ENCODE measurements at regions not wholly inside any gene's neighbourhood (a gene's known extent, or its start where the extent isn't known, plus 50 kb on each side); places are given as distances from the start of the nearest gene placed in this dataset.

DNA sequence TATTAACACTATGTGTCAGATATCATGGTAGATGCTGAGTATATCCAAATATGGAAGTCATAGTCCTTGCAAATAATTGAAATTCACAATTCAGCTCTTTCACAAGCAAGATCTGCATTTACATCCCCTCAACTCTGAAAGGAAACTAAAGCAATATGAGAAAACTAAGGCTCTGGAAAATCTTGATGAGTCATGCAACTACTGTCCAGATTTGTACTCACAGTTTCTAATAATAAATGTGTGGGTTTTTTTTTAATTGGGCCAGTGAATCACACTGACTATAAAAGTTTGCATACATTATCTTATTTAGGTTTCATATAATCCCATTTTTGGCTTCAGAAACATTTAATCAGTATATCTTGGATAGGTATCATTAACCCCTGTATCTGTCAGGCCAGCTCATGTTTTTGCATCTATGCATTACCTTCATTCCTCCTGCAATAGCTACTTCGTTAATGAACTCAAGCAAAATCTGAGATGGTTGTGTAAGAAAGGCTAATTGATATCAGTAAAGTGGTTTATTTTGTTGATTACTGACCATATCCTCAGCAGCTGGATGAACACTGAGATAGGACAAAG, 58.7 kb upstream of the PRR16 start:
- DNase-seq, result no peak
- Histone ChIP-seq H3K36me3 (ENCODE audit: low read depth) (no peaks in the 10 kb centered on the region), H3K9me3 (no peaks in the 10 kb centered on the region), H3K4me3 (no peak overlapping the region), H3K4me1 (ENCODE audit: low read depth) (no peaks in the 10 kb centered on the region)
- ATAC-seq, result no peak
- no peak for TF ChIP-seq CTCF (IDR thresholded peaks at IDR 0.05)
- intact Hi-C loops (cut with DNase I, micrococcal nuclease), result no loop called here

GRCh38 chr5:120405923-120406322, 58.2 kb upstream of the PRR16 start:
- H3K4me1 ChIP-seq (ENCODE audit: low read depth), result no peaks in the 10 kb centered on the region
- ATAC-seq (no peak), DNase-seq (no peak)
- TF ChIP-seq CTCF (IDR thresholded peaks at IDR 0.05), result no peak
- H3K4me3 ChIP-seq, result no peak overlapping the region
- intact Hi-C loops (cut with DNase I, micrococcal nuclease), result no loop called here
- H3K36me3 ChIP-seq (ENCODE audit: low read depth), result no peaks in the 10 kb centered on the region
- no peaks in the 10 kb centered on the region for H3K9me3 ChIP-seq

GRCh38 chr5:120413686-120414085, 50.4 kb upstream of the PRR16 start:
- ATAC-seq, result no peak
- DNase-seq, result no peak

More at GRCh38 chr5:120413686-120414085, 50.4 kb upstream of the PRR16 start:
- H3K36me3 ChIP-seq (ENCODE audit: low read depth), result no peaks in the 10 kb centered on the region
- no peak overlapping the region for H3K4me3 ChIP-seq
- no peak for TF ChIP-seq CTCF (IDR thresholded peaks at IDR 0.05)
- no peaks in the 10 kb centered on the region for H3K4me1 ChIP-seq (ENCODE audit: low read depth)
- H3K9me3 ChIP-seq, result no peaks in the 10 kb centered on the region
- intact Hi-C loops (cut with DNase I, micrococcal nuclease), result no loop called here

Data from mucosa of descending colon (tissue), 3 donors.